ENCODE measurements at regions not wholly inside any gene's neighbourhood (a gene's known extent, or its start where the extent isn't known, plus 50 kb on each side); places are given as distances from the start of the nearest gene placed in this dataset.

DNA sequence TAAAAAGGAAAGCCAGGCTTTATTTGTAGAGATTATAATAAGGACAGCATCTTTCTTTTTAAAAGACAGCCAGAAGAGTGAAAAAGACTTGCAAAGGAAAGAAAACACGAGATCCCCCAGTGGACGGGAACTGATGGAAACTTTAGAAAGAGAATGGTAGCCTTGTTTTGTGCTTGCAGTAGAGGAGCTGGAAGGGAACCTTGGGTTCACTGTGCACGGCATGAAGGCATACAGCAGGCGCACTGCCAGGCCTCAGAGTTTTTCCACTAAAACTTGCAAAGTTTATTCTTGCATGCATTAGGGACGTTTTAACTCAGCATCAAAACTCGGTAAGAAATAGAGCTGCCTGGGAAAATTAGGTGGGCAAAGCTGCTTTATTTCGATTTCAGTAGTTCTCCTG is 248.6 kb downstream of the IRX1 start:
- POLR2A ChIA-PET, result no interaction called here
- Mint-ChIP-seq H3K4me3 (no peak overlapping the region), H3K9me3 (peaks cover 9% of the 10 kb centered on the region), H3K36me3 (ENCODE audit: low read depth) (no peaks in the 10 kb centered on the region), H3K27me3 (no peaks in the 10 kb centered on the region), H3K27ac (no peak overlapping the region), H3K4me1 (no peaks in the 10 kb centered on the region)
- no peak for DNase-seq
- CTCF ChIA-PET, result no interaction called here

DNA sequence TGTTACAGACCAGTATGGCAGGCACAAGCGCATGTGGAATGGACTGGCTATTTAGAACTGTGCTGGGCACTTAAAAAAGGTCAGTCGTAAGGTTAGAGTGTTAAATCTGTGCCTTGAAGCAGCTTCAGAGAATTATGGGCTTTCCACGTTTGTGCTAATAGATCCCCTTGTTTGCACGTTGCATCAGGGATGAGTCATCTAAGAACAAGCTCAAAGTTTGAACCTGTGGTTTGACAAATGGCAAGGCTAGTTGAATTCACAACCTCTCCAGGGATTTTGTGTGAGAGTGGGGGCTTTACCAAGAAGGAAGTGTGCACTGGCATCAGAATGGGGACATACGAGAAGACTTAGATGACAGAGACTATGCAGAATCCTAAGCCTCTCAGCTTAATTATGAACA is 249.6 kb downstream of the IRX1 start:
- H3K36me3 Mint-ChIP-seq (ENCODE audit: low read depth), result no peaks in the 10 kb centered on the region
- no peak for DNase-seq
- peaks cover 9% of the 10 kb centered on the region for H3K9me3 Mint-ChIP-seq
- H3K4me1 Mint-ChIP-seq, result no peaks in the 10 kb centered on the region
- CTCF ChIA-PET, result no interaction called here
- no peaks in the 10 kb centered on the region for H3K27me3 Mint-ChIP-seq
- H3K4me3 Mint-ChIP-seq, result no peak overlapping the region
- POLR2A ChIA-PET, result no interaction called here
- H3K27ac Mint-ChIP-seq, result no peak overlapping the region

DNA sequence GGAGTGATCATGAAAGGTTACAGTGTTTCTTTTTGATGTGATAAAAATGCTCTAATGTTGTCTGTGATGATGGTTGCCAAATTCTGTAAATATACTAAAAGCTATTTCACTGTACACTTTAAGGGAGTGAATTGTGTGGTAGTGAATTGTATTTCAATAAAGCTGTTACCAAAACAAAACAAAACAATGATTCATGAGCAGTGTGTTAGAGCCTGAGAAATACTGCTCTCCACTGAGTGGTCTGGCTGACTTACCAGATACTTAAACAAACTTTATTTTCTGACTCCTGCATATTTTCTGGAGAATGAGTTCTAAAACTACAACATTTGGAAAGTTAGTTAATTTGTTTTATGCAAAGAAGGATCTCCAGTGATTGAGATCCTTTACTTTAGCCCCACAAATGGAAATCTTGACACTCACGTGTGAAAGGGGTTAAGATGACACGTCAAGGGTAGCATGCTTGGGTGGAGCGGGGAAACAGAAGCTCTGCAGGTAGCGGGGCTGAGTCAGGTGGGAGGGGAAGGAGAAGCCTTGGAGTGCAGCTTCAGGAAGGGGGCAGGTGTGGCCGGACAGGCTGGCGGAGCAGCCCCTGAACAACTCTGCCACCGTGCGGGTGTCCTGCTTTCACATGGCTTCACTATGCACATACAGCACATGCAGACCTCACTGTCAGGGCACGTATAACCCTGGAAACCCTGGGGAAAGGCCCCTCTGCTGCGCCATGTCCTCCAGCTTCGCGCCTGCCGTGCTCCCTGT is 256.7 kb downstream of the IRX1 start:
- Mint-ChIP-seq H3K36me3 (ENCODE audit: low read depth) (no peaks in the 10 kb centered on the region), H3K4me3 (no peak overlapping the region), H3K27me3 (no peaks in the 10 kb centered on the region), H3K9me3 (peaks cover 5% of the 10 kb centered on the region), H3K4me1 (no peaks in the 10 kb centered on the region), H3K27ac (no peak overlapping the region)
- ChIA-PET CTCF (no interaction called here), POLR2A (no interaction called here)
- DNase-seq, result no peak

DNA sequence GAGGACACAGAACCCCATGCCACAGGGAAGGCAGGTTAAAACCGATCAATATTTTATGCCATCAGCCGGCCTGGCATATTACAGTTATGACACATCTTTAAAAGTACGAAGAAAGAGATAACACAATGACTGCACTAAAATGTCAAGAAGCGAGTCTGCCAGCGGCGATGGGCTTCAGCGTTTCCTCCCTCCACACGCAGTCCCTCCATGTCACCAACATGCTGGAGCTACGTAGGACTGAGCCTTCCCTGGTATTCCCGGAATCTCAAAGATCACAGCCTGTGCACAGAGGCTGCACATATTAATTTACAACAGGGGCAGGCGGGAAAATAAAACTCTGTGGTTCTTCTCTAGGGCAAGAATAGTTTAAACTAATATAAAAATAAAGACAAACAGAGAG is 257.7 kb downstream of the IRX1 start:
- ChIA-PET POLR2A (no interaction called here), CTCF (no interaction called here)
- no peak for DNase-seq
- Mint-ChIP-seq H3K27me3 (no peaks in the 10 kb centered on the region), H3K36me3 (ENCODE audit: low read depth) (no peaks in the 10 kb centered on the region), H3K27ac (no peak overlapping the region), H3K4me1 (no peaks in the 10 kb centered on the region), H3K9me3 (peaks cover 6% of the 10 kb centered on the region), H3K4me3 (no peak overlapping the region)

DNA sequence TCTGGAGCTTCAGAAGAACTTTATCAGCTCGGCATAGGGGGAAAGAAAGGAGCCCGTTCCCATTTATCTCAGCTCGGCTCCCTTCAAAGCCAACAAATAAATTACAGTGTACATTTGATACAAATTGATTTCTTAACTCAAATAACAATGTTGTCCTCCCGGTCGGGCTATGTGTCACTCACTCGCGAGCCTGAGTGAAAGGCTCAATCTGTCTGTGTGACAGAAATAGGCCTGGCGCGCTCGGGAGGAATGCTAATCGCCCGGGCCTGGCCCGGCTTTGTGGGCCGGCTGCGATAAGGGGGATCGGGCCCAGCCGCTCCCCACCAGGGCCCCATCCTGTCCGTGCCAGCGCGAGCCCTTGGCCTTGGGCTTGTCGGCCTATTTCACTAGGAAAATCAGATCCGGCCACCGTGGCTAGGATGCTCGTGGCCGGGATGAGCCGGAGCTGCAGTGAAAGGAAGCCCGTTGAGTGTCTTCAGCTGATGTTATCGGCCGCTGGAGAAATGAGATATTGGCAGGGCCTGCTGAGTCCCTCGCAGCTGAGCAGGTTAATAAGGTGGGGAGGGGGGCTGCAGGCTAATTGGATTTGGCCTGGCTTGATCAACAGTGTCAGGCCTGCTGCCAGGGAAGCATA is 258.7 kb downstream of the IRX1 start:
- no peak overlapping the region for H3K27ac Mint-ChIP-seq
- POLR2A ChIA-PET, result no interaction called here

DNA sequence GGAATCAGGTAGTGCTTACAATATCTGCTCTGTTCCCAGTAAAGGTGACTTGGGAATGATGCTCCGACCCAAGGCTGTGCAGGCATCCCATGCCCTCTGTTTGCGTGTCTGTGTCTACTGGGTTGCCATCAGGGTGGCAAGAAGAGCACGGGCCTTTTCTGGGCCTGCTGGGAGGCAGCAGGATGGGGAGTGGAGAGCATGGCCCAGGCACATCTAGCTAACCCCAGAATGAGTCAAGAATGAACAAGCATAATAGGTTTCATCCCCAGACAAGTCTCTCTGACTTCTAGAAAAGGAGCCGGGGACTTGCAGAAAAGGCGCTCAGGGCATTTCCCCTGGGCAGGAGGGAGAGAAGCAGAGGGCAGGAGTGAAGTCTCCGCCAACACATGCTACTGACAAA is 260.4 kb downstream of the IRX1 start:
- DNase-seq, result no peak
- H3K4me3 Mint-ChIP-seq, result no peak overlapping the region
- ChIA-PET CTCF (no interaction called here), POLR2A (no interaction called here)
- H3K27ac Mint-ChIP-seq, result no peak overlapping the region
- no peaks in the 10 kb centered on the region for H3K27me3 Mint-ChIP-seq
- H3K9me3 Mint-ChIP-seq, result peaks cover 11% of the 10 kb centered on the region
- no peaks in the 10 kb centered on the region for H3K36me3 Mint-ChIP-seq (ENCODE audit: low read depth)
- H3K4me1 Mint-ChIP-seq, result no peaks in the 10 kb centered on the region

More for the DNA sequence above, 258.7 kb downstream of the IRX1 start:
- H3K4me3 Mint-ChIP-seq, result no peak overlapping the region
- peaks cover 8% of the 10 kb centered on the region for H3K9me3 Mint-ChIP-seq
- CTCF ChIA-PET, result no interaction called here
- no peaks in the 10 kb centered on the region for H3K4me1 Mint-ChIP-seq
- no peaks in the 10 kb centered on the region for H3K36me3 Mint-ChIP-seq (ENCODE audit: low read depth)
- no peak for DNase-seq
- no peaks in the 10 kb centered on the region for H3K27me3 Mint-ChIP-seq

DNA sequence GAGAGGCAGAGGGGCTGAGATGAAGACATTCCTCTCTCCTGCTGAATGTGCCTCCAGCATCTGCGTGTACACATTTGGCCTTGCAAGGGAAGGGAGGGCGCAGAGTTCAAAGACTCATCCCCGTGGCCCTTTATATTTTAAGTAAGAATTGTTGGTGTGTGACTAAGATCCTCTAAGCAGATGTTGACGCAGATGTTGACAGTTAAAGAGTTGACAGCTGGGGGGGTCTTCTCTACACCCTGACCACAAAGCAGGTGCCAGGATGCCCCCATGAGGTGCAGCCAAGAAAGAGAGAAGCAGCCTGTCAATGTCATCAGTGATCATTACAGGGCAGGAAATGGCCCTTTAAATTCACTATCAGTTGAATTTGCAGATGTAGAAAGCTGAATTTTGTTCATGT is 262.9 kb downstream of the IRX1 start:
- H3K27me3 Mint-ChIP-seq, result no peaks in the 10 kb centered on the region
- CTCF ChIA-PET, result no interaction called here
- DNase-seq, result no peak
- H3K4me3 Mint-ChIP-seq, result no peak overlapping the region
- no peaks in the 10 kb centered on the region for H3K4me1 Mint-ChIP-seq
- no peaks in the 10 kb centered on the region for H3K36me3 Mint-ChIP-seq (ENCODE audit: low read depth)
- H3K27ac Mint-ChIP-seq, result no peak overlapping the region
- POLR2A ChIA-PET, result no interaction called here
- H3K9me3 Mint-ChIP-seq, result peaks cover 12% of the 10 kb centered on the region

DNA sequence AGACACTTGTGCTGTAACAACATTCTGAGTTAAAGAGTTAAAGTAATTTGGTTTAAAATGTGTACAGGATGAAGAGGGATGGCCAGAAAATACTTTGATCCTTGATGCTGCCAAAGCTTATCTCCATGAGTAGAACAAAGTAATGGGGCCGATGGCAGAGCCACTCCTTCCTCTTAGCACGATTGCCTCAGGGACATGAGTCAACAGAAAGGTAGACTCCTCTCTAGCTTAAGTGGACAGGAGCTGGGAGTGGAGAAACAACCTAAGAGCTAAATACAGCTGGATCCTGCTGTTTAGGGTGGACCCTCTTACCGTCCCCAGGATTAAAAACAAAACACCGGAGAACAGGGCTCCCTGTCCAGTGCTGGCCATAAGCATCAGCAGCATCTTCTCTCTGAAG is 267.3 kb downstream of the IRX1 start:
- H3K27ac Mint-ChIP-seq, result no peak overlapping the region
- DNase-seq, result no peak
- H3K36me3 Mint-ChIP-seq (ENCODE audit: low read depth), result no peaks in the 10 kb centered on the region
- H3K9me3 Mint-ChIP-seq, result peaks cover 14% of the 10 kb centered on the region
- no peaks in the 10 kb centered on the region for H3K4me1 Mint-ChIP-seq
- no peaks in the 10 kb centered on the region for H3K27me3 Mint-ChIP-seq
- no peak overlapping the region for H3K4me3 Mint-ChIP-seq
- POLR2A ChIA-PET, result no interaction called here
- CTCF ChIA-PET, result no interaction called here

DNA sequence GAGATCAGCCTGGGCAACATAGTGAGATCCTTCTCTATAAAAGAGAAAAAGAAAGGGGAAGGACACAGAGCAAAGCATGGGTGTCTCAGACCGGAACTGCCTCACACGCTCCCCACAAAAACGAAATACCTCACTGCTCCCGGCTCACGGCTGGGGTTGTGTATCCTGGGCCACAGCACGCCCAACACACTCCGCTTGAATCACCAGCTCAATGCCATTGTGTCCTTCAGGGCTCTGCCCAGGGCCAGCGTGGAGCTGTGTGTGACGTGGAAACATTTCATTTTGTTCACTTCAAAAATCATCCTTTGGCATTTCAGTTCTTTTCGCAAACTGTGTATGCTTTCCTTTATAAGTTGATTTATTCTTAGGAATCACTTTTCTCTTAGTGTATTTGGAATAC is 279.5 kb downstream of the IRX1 start:
- DNase-seq, result no peak
- ChIA-PET POLR2A (no interaction called here), CTCF (no interaction called here)
- Mint-ChIP-seq H3K27ac (no peak overlapping the region), H3K27me3 (no peaks in the 10 kb centered on the region), H3K9me3 (peaks cover 16% of the 10 kb centered on the region), H3K4me1 (no peaks in the 10 kb centered on the region), H3K36me3 (ENCODE audit: low read depth) (no peaks in the 10 kb centered on the region), H3K4me3 (no peak overlapping the region)

DNA sequence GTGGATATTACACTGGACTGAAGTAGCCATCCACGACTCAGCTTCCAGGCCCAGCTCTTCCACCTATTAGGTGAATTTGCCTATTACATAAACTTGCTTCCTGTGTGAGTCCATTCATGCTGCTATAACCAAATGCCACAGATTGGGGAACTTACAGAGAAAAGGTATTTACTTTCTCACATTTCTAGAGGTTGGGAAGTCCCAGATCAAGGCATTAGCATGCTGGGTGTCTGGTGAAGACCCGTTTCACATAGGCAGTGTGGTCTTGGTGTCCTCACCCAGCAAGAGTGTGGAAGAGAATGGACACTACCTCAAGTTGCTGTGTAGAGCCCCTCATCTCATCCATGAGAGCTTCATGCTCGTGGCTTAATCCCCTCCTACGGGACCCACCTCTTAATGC is 282.6 kb downstream of the IRX1 start:
- no peaks in the 10 kb centered on the region for H3K4me1 Mint-ChIP-seq
- DNase-seq, result no peak
- no peak overlapping the region for H3K27ac Mint-ChIP-seq
- no peak overlapping the region for H3K4me3 Mint-ChIP-seq
- no peaks in the 10 kb centered on the region for H3K27me3 Mint-ChIP-seq
- H3K36me3 Mint-ChIP-seq (ENCODE audit: low read depth), result no peaks in the 10 kb centered on the region
- POLR2A ChIA-PET, result no interaction called here
- peaks cover 25% of the 10 kb centered on the region for H3K9me3 Mint-ChIP-seq
- CTCF ChIA-PET, result no interaction called here

DNA sequence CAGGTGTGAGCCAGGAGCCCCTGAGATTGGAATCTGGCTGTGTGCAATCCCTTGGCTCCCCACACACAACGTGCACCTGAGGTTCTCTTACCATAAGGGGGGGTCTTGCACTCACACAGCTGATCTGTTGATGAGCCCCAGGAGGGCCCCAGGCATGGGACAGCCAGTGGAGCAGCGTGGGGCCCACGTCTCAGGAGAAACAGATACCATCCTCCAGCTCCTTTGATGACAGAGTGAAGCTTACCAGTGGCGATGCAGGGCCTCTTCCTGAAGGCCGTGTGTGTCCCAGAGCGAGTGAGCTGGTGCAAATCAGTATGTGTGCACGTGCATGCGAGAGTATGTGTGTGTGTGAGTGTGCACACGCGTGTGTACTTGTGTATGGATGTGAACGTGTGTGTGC is 287.4 kb downstream of the IRX1 start:
- H3K27me3 Mint-ChIP-seq, result no peaks in the 10 kb centered on the region
- no peak for DNase-seq
- H3K27ac Mint-ChIP-seq, result no peak overlapping the region
- no peaks in the 10 kb centered on the region for H3K4me1 Mint-ChIP-seq
- no peaks in the 10 kb centered on the region for H3K36me3 Mint-ChIP-seq (ENCODE audit: low read depth)
- POLR2A ChIA-PET, result no interaction called here
- H3K4me3 Mint-ChIP-seq, result no peak overlapping the region
- CTCF ChIA-PET, result no interaction called here
- H3K9me3 Mint-ChIP-seq, result peaks cover 20% of the 10 kb centered on the region

DNA sequence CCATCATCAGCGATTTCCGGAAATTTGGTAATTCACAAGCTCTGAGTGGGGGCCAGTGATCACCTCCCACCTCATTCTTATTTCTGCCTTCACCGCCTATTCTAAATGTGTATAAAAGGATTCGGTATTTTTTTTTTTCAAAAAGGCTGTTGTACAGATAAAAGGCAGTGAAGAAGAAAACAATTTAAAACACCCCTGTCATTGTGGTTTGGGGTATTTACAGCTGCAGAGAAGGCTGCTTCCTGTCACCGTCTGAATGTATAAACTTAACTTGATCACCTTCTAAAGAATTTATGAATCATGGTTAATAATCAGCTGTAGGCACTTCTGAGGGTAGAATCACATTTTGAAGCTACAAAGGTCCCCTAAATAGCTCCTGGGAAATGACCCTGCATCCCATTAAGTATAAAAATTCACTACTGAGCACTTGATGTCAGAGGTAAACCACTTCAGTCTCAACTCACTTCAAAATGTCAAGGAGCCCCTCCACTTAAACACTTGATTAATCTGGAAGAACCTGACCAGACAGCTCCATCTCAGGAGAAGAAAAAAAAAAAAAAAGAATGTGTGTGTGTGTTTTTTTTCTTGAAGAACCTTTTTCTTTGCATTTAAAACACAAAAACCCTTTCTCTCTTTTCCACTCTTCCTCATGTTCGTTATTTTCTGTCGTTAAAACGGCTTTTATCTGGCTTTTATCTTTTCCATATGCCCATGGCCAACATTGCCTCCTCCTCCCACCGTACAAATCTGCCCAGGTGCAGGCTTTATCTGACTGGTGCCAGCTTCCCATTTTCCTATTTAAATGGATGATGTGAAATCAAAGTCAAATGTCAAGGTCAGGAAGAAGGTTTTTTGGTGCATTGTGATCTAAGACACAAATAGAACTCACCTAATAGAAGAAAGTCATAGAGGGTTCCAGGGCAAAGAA is 291.2 kb downstream of the IRX1 start:
- Mint-ChIP-seq H3K36me3 (ENCODE audit: low read depth) (no peaks in the 10 kb centered on the region), H3K27me3 (no peaks in the 10 kb centered on the region), H3K27ac (no peak overlapping the region), H3K4me3 (no peak overlapping the region), H3K9me3 (peaks cover 19% of the 10 kb centered on the region), H3K4me1 (no peaks in the 10 kb centered on the region)
- ChIA-PET POLR2A (no interaction called here), CTCF (no interaction called here)
- no peak for DNase-seq

DNA sequence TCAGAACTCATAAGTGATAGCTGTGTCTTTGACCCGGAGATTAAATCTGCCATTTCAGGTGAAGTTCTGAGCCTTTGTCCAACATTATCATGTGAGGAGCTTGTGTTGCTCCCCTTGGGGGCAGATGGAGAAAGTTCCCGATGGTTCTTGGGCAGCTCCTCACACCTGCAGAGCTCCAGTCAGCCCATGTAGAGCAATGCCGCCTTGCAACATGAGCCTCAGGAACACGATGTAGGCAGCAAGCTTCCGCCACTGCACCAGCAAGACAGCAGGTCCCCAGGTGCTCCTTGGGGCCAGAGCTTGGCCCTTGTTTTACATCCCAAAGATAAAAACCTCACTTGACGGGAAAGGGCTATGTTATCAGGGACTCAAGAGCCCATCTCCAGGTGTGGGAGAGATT is 292.7 kb downstream of the IRX1 start:
- no peaks in the 10 kb centered on the region for H3K27me3 Mint-ChIP-seq
- peaks cover 11% of the 10 kb centered on the region for H3K9me3 Mint-ChIP-seq
- no peaks in the 10 kb centered on the region for H3K36me3 Mint-ChIP-seq (ENCODE audit: low read depth)
- no peak overlapping the region for H3K4me3 Mint-ChIP-seq
- no peaks in the 10 kb centered on the region for H3K4me1 Mint-ChIP-seq
- no peak for DNase-seq
- H3K27ac Mint-ChIP-seq, result no peak overlapping the region
- CTCF ChIA-PET, result no interaction called here
- POLR2A ChIA-PET, result no interaction called here

Data from activated CD4-positive, alpha-beta memory T cell treated with anti-CD3 and anti-CD28 coated beads, Interleukin-2, amount 10 ng/mL, durations not matched to agents 7 days and 5 days (primary cell).